GM21825 (cell line): ENCODE measurements at regions not wholly inside any gene's neighbourhood (a gene's known extent, or its start where the extent isn't known, plus 50 kb on each side); places are given as distances from the start of the nearest gene placed in this dataset.

Experiments used
- ATAC-seq: cut with Tn5 transposase; IDR thresholded peaks from one replicate; pipeline ENCODE4 v1.9.1; 2021; ENCODE audit warnings: mild to moderate bottlenecking, moderate library complexity; ENCODE audit not compliant: unreplicated experiment

DNA sequence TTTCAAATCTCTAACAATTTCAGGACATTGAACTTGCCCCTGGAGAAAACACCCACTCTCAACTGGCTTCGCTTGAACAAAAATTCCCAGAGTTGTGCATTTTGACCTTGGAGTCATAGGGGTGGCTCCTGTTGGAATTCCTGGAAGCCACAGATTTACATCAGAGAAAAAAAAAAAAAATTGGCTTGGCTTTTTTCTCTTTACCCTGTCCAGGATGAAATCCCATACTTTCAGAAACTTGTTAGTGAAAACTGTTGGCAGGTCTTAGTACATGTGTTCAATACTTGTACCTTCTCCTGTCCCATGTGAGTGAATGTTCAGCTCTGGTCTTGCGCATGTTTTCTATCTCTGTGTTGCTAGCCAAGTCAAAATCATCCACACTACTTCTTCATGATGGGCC is 228.8 kb downstream of the TGFB2 start:
- ATAC-seq = no peak

DNA sequence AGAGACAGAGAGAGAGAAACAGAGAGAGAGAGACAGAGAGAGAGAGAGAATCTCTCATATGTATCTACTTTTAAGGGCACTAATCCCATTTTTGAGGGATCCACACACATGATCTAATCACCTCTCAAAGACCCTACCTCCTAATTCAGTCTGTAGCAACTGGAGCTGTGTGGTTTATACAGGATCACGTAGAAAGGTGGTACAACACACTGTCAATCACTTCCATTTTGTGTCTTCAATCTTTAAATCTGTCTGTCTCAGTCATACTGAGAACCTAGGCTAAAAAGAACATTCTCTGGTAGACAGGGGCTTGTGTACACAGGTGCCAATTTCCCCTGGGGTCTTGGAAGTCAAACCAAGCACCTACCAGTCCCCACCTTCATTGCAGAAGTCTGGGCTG is 229.9 kb downstream of the TGFB2 start:
- no peak for ATAC-seq

DNA sequence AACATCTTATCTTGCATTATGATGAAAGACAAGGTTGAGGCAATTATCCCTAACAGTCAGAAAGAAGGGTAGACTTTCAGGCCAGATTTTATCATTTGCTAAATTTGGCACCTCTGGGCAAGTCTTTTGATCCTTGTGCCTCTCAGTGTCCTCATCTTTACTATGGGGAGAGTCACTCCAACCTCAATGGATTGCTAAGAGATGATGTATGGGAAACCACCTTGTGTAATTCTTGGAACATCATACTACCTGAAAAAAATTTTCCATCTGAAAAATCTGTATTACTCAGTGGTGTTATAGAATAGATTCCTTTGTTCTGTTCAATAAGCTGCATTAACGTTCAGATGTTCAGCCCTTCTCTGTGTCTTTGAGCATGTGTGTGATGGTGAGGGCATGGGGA is 230.7 kb downstream of the TGFB2 start:
- no peak for ATAC-seq

DNA sequence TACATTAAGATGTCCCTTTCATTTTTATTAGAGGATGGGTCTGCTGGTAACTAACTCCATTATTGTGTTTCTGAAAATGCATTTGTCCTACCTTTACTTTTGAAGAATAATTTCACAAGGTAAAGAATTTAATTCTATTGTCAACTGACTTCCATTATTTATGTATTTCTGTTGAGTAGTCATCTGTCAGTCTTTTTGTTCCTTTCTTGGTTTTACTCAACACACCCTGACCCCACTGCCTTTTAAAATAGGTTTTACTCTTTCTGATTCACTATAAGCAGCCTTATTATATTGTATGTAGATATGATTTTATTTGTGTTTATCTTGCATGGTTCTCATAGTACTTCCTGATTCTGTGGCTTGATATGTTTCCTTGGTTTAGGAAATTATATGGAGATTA is 237.5 kb downstream of the TGFB2 start:
- ATAC-seq = no peak

DNA sequence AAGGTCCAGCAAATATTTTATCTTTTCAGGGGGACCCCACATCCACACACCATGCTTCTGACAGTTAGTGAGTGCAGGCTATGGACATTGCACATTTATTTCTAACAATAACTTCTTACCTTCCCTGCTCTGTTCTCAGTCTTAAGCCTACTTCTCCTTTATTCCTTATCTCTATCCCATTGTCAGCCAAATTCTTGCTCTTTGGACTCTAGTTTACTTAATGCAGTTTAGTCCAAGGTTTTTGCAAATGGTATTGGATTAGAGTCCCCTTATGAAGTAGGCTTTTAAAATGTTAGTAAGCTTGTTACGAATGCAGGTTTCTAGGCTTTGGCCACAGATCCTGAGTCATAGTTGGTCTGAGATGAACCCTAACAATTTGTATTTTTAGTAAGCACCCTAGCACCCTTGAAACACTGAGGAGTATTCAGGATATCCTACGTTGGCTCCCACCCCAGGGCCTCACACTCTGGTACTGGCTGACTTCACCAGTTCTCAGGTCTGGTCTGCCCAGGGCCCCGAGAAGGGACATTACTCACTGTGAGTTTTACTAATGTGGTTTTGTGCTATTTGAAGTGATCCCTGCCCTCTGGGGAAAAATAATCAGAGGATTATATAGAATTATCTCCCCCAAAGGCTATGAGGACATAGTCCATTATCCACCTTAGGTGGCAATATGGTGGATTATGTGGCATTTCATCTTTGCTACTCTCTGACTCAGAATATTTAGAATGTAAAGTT is 239.5 kb downstream of the TGFB2 start:
- ATAC-seq = no peak

DNA sequence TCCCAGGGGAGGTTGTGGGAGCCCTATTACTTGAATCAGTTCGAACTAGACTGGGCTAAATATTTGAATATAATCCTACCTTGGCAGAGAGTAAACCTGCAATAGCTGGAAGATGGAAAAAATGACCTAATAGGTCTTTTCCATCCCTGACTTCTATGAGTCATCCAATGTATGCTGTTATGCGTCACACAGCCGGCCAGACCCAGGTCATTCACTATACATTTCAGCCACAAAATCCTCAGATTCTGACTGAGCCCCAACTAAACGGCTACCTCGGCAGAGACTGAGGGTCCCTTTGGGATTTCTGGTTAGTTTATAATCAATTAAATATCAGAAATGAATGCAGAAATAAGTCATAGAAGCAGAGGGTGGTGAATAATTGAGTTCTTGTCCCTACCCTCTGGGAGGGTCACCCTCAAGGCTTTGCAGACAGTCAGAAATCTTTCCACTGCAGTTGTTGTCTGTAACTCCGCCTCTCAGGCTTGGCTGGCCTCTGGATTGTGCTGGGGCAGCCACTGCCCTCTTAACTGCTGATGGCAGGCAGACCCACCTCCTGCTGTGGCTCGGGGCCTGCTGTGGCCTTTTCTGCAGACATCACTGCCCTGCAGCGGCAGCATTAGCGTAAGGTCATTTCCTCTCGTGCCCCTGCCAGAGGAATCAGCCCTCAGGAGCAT is 240.5 kb downstream of the TGFB2 start:
- ATAC-seq = no peak

DNA sequence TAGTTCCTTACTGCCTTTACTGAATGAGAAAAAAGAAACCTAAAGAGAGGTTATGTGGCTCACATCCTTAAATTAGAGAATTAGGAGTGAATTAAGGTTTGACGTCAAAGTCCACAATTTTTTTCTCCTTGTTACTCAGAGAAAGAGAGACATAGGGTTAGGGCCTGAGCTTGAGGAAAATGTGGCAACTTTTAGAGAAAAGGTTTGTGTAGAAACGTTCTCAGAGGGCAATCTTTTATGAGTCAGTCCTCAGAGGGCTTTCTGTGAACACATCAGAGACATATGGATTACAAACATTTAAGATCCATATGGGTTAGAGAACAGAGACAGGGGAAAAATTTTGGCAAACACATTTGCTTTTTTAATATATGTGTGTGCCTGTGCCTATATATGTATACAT is 242.8 kb downstream of the TGFB2 start:
- no peak for ATAC-seq

DNA sequence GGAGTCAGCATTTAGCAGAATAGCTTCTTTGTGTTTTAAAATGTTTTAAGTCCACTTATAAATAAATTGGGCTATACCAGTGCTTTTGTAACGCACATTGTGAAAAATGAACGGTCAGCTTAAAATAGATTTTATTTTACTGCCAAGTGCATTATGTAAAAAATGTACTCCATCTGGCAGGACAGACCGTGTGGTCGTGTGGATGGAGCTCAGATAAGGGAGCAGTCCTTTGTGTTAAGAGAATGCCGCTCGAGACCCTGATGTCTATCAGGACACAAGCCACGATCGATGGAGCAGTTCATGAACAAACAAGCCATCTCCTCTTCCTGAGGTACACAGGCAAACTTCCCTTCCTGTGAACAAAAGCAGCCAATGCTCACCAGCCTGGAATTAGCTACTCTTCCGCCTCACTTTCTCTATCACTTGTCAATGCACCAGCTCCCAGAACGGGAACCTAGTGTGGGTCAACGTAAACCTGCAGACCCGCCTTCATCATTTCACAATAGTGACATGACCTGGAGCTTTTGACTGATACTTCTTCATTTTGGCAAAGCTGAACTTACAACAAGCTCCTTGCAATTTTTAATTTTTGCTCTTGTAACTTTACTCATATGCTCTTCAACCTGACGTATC is 243.5 kb downstream of the TGFB2 start:
- ATAC-seq = no peak

DNA sequence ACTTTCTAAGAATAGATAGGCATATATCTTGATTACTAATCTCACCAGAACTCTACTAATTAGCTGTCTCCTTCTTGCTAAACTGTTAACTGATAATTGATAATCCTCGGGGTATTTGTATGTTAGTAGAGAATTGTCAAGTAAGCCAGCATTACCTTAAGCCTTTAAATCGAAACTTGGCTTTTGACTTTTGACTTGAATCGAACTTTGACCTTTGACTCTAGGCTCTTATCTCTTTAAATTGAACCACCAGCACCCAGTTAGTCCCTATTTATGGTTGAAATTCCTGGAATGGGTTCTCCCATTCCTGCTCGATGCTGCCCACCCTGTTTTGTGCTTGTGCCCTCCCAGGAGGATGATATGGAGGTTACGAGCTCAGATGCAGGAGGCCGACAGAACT is 244.4 kb downstream of the TGFB2 start:
- no peak for ATAC-seq

DNA sequence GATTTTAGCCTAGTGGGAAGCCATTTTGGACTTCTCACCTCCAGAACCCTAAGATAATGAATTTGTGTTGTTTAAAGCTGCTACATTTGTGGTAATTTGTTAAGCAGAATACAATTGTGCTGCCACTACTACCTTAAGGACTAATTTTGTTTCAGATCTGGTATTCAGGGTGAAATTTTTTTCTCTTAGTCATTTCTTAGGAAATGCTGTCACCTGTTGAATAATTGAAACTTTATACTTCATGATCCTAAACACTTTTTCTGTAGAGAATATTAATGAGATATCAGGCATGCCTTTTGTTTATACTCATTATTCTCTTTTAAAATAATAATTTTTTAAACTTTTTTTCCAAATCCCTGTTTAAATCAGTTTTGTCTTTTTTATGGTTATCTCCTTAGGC is 246.8 kb downstream of the TGFB2 start:
- no peak for ATAC-seq

DNA sequence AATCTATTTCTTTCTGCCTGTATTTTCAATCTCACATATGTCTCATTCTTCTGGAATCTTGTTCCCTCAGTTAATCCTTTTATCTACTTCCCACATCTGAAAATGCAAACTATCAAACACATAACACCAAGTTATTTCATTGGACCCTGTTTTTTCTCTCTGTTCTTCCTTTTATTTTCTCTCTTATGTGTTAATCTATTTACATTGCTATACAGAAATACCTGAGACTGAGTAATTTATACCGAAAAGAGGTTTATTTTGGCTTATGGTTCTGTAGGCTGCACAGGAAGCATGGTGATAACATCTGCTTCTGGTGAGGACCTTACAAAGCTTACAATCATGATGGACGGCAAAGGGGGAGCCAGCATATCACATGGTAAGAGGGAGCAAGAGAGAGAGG is 247.6 kb downstream of the TGFB2 start:
- ATAC-seq = no peak

DNA sequence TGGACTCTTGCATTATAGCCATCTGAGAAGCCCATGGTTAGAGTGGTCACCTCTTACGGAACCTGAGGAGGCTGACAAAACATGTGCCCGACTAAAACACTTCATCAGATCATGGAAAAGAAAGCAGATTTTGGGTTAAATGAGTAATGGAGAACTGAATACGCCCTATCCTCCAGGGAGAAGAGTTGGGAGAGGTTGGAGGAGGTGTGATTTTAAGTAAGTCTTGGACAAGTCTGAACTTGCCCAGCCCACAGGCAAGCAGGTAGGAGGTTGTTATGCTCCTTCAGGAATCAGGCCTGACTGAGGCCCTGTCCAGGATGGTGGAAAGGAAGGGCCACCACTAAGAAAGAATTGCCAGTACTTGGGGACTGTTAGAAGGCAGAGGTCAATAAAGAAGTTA is 255.8 kb downstream of the TGFB2 start:
- ATAC-seq = no peak

DNA sequence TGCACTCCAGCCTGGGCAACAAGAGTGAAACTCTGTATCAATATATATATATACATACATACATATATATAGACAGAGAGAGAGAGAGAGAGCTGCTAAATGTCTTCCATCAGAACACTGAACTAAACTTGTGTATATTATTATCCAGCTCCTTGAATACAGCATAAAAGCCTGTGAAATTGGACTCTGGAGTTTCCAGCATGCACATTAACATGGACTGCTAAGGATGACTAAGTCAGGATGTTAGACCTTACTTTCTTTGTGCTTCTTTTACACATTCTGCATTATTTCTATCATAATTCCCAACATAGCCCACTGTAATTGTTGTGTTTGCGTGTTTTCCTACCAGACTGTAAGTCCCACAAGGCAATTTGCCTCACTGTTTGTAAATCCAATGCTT is 259.1 kb downstream of the TGFB2 start:
- ATAC-seq = no peak

DNA sequence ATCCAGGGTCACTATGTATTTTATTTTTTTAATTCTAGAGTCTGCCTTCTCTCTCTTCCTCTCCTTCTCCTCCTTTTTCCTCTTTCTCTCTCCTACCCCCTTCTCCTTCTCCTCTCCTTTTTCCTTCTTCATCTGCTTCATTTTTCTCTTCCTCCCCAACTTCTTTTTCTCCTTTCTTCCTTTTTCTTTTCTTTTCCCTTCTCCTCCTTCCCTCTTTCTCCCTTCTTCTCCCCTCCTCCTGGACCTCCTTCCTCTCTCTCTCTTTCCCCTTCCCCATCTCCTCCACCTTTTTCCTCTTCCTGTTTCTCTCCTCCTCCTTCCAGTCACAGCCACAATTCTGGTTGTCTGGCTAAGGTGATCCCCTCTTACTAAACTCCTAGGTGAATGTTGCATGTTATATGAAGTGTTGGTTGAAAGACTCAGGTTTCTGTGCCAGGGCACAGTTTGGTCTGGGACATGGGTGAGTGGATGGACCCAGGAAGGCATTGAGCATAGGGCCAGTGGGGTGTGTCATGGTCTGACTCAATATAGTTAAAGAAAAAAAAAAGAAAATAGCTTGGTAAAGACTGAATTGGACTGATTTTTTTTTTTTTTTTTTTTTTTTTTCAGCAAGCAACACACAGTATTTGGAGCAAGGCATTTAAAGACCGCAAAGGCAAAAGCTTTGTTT is 266.9 kb downstream of the TGFB2 start:
- ATAC-seq = no peak

DNA sequence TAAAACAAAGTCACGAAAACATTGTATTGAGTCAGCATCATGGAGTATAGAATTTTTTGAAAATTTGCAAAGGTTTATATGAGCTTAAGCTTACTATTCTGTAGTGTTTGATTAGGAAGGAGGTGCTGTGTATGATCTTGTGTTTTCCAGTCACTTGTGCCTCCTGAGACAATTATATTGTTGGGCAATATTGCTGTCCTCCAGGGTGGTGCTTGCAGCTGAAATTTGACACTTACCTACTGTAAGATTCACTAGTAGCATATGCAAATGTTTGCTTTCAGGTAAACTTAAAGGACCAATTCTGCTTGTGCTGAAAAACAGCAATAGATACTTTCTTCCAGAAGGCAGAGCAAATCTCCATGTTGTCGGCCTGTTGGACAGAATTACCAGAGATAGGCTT is 268.0 kb downstream of the TGFB2 start:
- no peak for ATAC-seq

DNA sequence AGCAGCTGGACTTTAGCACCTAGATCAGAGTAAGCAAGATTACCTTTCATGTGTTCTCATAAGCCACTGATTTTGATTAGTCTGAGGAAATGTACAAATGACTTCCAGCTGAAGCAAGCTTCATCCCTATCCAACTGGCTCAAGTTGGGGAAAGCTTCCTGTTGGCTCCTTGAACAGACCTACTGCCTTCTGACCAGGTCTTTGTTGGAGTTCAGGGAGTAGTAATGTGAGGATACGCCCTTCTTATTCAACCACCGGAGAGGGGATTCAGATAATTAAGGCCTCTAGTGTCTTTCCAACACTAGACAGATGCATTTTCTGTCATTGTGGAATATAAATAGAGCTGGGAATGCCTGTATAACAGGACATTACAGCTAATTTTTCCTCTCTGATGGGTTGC is 268.9 kb downstream of the TGFB2 start:
- no peak for ATAC-seq

DNA sequence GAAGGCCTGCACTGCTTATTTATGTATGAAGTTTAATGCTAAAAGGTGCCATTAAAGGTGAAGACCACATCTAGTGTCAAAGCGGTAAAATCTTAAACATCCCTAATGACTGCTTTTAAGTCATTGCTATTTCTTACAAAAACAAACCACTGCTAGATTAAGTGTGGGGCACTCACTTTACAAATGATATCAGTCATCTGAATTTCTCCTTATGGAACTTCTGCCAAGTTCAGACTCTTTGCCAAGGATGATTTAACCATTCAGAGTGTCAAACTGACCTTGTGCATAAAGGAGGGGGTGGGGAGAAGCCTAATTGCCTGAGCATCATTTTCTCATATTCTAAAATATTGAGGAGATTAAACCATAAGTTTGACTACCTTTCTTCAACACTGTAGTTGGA is 271.5 kb downstream of the TGFB2 start:
- ATAC-seq = no peak

DNA sequence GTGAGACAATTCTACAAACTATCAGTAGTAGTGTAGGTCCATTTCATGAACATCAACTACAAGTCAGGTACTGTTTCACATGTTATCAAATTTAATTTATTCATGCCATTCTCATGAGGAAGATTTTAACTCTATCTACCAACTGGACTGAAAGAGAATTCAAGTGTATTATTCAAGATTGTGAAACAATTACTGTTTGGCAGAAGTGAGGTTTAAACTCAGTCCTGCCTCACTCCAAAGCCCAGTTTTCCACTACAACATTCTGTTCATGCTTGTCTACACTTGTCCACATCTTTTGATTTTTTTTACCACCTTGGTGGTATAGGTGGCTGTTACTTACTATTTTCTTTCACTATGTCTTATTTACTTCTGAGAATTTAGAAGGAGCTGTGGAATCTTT is 272.9 kb downstream of the TGFB2 start:
- ATAC-seq = no peak

DNA sequence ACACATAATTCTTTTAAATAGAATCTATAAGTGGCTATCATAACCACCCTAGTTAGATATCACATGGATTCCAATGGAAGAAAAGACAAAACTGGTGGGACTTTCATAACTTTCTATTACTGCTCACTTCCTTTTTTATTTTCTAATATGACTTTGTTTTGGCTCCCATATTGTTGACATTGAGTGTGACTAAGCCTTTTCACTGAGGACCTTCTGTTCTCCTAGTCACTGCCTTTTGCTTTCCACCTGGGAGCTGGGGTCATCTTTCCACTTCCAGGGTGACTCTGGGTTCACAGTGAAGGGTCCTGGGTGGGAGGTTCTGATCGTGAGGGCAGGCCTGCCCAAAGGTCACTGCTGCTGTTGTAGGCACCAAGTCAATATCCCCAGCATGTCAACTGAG is 275.8 kb downstream of the TGFB2 start:
- no peak for ATAC-seq

DNA sequence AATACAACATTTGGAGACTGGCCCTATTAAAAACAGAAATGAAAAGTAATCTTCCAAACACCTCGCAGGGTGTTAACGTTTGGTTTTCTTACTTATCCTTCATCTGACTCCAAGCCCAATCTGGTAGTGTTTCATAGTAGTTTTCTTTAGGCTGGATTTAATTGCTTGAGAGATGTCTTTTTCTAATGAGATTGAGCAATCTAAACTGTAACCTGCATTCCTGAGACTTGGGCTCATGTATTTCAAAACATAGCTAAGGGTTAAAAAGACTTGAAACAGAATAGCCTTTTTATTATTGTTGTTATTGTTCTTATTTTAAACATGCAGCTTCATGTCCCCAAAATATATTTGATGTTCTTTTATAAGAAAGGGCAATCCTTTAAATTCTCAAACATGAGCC is 278.9 kb downstream of the TGFB2 start:
- ATAC-seq = no peak

DNA sequence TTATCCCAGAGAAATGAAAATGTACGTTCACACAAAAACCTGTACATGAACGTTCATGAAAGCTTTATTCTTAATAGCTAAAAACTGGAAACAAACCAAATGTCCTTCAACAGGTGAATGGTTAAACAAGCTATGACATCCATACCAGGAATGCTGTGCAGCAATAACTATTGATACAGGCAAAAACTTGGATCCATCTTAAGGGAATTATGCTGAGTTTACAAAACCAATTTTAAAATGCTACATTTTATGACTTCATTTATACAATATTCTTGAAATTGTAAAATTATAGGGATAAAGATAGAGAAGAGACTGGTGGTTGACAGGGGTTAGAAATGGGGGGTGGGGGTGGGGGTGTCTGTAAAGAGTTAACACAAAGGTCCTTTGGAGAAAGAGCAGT is 280.3 kb downstream of the TGFB2 start:
- no peak for ATAC-seq
